ENCODE measurements at regions not wholly inside any gene's neighbourhood (a gene's known extent, or its start where the extent isn't known, plus 50 kb on each side); places are given as distances from the start of the nearest gene placed in this dataset.

DNA sequence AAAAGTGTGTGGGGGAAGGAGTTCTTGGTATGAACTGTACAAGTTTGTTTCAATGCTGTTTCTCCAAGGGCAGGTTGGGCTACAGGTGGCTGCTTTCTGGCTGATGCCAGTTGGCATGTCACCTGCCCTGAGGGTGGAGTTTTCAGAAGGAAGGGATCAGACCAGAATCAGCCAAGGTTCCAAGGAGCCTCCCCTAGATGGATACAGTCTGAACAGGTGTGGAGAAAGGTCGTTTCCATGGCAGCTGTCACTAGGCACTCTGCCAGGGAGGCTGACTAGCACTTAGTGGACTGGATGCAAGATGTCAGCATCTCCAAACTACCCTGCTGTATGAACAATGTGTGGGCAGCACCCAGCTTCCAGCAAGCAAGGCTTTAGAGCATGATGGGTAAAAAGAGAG is 444.4 kb upstream of the HNRNPA3 start:
- no peak overlapping the region for H3K9ac ChIP-seq (ENCODE audit: low read length)
- no peaks in the 10 kb centered on the region for H3K36me3 ChIP-seq (ENCODE audit: control insufficient read depth in 1 of 2, insufficient read depth in 2 of 2, low read depth in 1 of 2, low read length in 2 of 2)
- H3K4me3 ChIP-seq (ENCODE audit: insufficient read depth in 1 of 2, low read depth in 1 of 2, low read length in 2 of 2): no peak overlapping the region

DNA sequence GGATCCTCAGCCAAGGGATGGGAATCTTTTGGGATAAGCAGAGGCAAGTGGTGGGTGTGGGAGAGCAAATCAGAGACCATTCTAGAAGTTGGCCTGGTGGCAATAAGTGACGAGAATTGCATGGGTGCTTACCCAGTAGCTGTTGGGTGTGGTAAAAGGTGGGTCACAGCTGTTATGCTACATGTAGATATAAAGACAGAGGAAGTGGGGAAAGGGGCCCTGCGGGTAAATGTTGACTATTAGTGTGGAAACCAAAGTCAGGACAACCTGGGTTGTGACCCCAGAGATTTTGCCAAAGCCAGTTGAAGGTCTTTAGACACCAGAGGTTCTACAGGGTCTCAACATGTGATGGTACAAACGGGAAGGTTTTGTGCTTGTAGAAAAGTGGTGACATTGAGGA is 443.6 kb upstream of the HNRNPA3 start:
- H3K27me3 ChIP-seq (ENCODE audit: control insufficient read depth in 1 of 2, insufficient read depth in 1 of 2, low read length in 2 of 2): peaks cover 0 to 2% of the 10 kb centered on the region in 2 experiments
- no peak overlapping the region for H3K4ac ChIP-seq (ENCODE audit: low read depth in 1 of 2, low read length in 2 of 2)
- H3K9me3 ChIP-seq (ENCODE audit: control insufficient read depth, low read length): peaks cover 3% of the 10 kb centered on the region
- 62% methylated on average over 3 of the region's 3 CpGs for WGBS
- H3K14ac ChIP-seq (ENCODE audit: low read length in 2 of 2): no peak overlapping the region
- no peak overlapping the region for H3K4me2 ChIP-seq (ENCODE audit: low read length, poor library complexity, severe bottlenecking)
- no peak overlapping the region for H2BK12ac ChIP-seq (ENCODE audit: low read length in 2 of 2)
- no peak overlapping the region for H2BK120ac ChIP-seq (ENCODE audit: low read depth, low read length)
- H3K4me3 ChIP-seq (ENCODE audit: insufficient read depth in 1 of 2, low read depth in 1 of 2, low read length in 2 of 2): no peak overlapping the region
- H3K9ac ChIP-seq (ENCODE audit: low read length): no peak overlapping the region
- H3K27ac ChIP-seq (ENCODE audit: low read length, poor library complexity, severe bottlenecking): no peak overlapping the region
- H2AK5ac ChIP-seq (ENCODE audit: low read length, severe bottlenecking): no peak overlapping the region
- H2AFZ ChIP-seq (ENCODE audit: low read depth, low read length): no peak overlapping the region
- H3K18ac ChIP-seq (ENCODE audit: low read depth in 1 of 2, low read length in 2 of 2): no peak overlapping the region
- no peak overlapping the region for H2BK5ac ChIP-seq (ENCODE audit: low read depth, low read length, poor library complexity, severe bottlenecking)
- no peak overlapping the region for H3K23ac ChIP-seq (ENCODE audit: low read length in 2 of 2)
- no peak overlapping the region for H4K91ac ChIP-seq (ENCODE audit: low read length)
- H2BK15ac ChIP-seq (ENCODE audit: low read depth, poor library complexity, severe bottlenecking): no peak overlapping the region
- no peaks in the 10 kb centered on the region for H3K4me1 ChIP-seq (ENCODE audit: control insufficient read depth, insufficient read depth, low read depth, low read length)
- no peak overlapping the region for H4K8ac ChIP-seq (ENCODE audit: low read length)
- no peak for DNase-seq
- no peaks in the 10 kb centered on the region for H3K36me3 ChIP-seq (ENCODE audit: control insufficient read depth in 1 of 2, insufficient read depth in 2 of 2, low read depth in 1 of 2, low read length in 2 of 2)
- H3K79me1 ChIP-seq (replicated peaks; ENCODE audit: low read length, poor library complexity, severe bottlenecking): no peaks in the 10 kb centered on the region

More for the DNA sequence above, 444.4 kb upstream of the HNRNPA3 start:
- H2BK12ac ChIP-seq (ENCODE audit: low read length in 2 of 2): no peak overlapping the region
- no peak for DNase-seq
- no peak overlapping the region for H3K18ac ChIP-seq (ENCODE audit: low read depth in 1 of 2, low read length in 2 of 2)
- no peaks in the 10 kb centered on the region for H3K4me1 ChIP-seq (ENCODE audit: control insufficient read depth, insufficient read depth, low read depth, low read length)
- H3K4ac ChIP-seq (ENCODE audit: low read depth in 1 of 2, low read length in 2 of 2): no peak overlapping the region
- H2BK5ac ChIP-seq (ENCODE audit: low read depth, low read length, poor library complexity, severe bottlenecking): no peak overlapping the region
- H3K79me1 ChIP-seq (replicated peaks; ENCODE audit: low read length, poor library complexity, severe bottlenecking): no peaks in the 10 kb centered on the region
- H3K9me3 ChIP-seq (ENCODE audit: control insufficient read depth, low read length): peaks cover 3% of the 10 kb centered on the region
- no peak overlapping the region for H3K4me2 ChIP-seq (ENCODE audit: low read length, poor library complexity, severe bottlenecking)
- no peak overlapping the region for H4K91ac ChIP-seq (ENCODE audit: low read length)
- no peak overlapping the region for H2AFZ ChIP-seq (ENCODE audit: low read depth, low read length)
- no peak overlapping the region for H2BK120ac ChIP-seq (ENCODE audit: low read depth, low read length)
- H2BK15ac ChIP-seq (ENCODE audit: low read depth, poor library complexity, severe bottlenecking): no peak overlapping the region
- no peak overlapping the region for H3K27ac ChIP-seq (ENCODE audit: low read length, poor library complexity, severe bottlenecking)
- H3K27me3 ChIP-seq (ENCODE audit: control insufficient read depth in 1 of 2, insufficient read depth in 1 of 2, low read length in 2 of 2): peaks cover 0 to 5% of the 10 kb centered on the region in 2 experiments
- WGBS: 47% methylated on average over 1 of the region's 1 CpG
- H3K14ac ChIP-seq (ENCODE audit: low read length in 2 of 2): no peak overlapping the region
- no peak overlapping the region for H4K8ac ChIP-seq (ENCODE audit: low read length)
- H2AK5ac ChIP-seq (ENCODE audit: low read length, severe bottlenecking): no peak overlapping the region
- no peak overlapping the region for H3K23ac ChIP-seq (ENCODE audit: low read length in 2 of 2)

DNA sequence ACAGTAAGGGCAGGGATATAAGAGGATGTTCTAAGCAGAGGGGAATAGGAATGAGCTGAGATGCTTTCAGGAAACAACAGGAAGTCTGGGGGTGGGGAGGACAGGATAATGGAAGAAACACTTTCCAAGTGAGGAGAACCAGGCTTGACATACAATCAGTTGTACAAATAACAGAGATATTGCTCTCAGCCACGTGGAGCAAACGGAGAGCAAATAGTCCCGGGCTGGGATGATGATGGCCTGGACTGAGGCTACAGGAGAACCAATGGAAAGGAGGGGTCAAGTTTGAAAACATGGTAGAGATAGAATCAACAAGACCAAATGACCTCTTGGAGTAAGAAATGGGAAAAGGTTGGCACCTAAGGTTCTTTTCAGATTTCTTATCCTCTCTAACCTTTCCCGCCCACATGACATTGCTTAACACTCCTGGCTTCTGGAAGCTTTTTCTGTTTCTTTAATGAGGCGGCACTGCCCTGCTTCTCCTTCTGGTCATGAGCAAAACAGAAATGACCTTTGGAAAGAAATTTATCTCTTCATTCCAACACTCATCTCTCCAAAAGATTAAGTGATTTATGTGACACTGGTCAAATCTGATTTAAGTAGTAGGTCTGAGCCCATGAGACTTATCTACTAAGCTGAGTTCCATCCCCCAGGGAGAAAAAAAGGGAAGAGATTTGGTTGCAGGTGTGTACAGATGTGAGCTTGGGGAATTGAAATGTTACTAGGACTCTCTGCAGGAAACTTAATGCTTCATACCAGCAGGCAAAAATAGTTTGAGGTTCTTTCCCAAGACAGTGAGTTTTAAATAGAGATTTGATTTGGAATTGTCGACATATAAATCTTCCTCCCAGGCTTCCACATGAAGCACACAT is 442.9 kb upstream of the HNRNPA3 start:
- Histone ChIP-seq H3K4ac (ENCODE audit: low read depth in 1 of 2, low read length in 2 of 2) (no peak overlapping the region), H3K36me3 (ENCODE audit: control insufficient read depth in 1 of 2, insufficient read depth in 2 of 2, low read depth in 1 of 2, low read length in 2 of 2) (no peaks in the 10 kb centered on the region), H3K4me1 (ENCODE audit: control insufficient read depth, insufficient read depth, low read depth, low read length) (no peaks in the 10 kb centered on the region), H4K8ac (ENCODE audit: low read length) (no peak overlapping the region), H3K18ac (ENCODE audit: low read depth in 1 of 2, low read length in 2 of 2) (no peak overlapping the region), H2BK120ac (ENCODE audit: low read depth, low read length) (no peak overlapping the region), H3K79me1 (replicated peaks; ENCODE audit: low read length, poor library complexity, severe bottlenecking) (no peaks in the 10 kb centered on the region), H3K9me3 (ENCODE audit: control insufficient read depth, low read length) (peaks cover 3% of the 10 kb centered on the region), H4K91ac (ENCODE audit: low read length) (no peak overlapping the region), H3K27ac (ENCODE audit: low read length, poor library complexity, severe bottlenecking) (no peak overlapping the region), H3K23ac (ENCODE audit: low read length in 2 of 2) (no peak overlapping the region), H3K4me2 (ENCODE audit: low read length, poor library complexity, severe bottlenecking) (no peak overlapping the region), H3K4me3 (ENCODE audit: insufficient read depth in 1 of 2, low read depth in 1 of 2, low read length in 2 of 2) (no peak overlapping the region), H2BK5ac (ENCODE audit: low read depth, low read length, poor library complexity, severe bottlenecking) (no peak overlapping the region), H3K9ac (ENCODE audit: low read length) (no peak overlapping the region), H2AK5ac (ENCODE audit: low read length, severe bottlenecking) (no peak overlapping the region), H2AFZ (ENCODE audit: low read depth, low read length) (no peak overlapping the region), H3K27me3 (ENCODE audit: control insufficient read depth in 1 of 2, insufficient read depth in 1 of 2, low read length in 2 of 2) (no peaks in the 10 kb centered on the region), H2BK12ac (ENCODE audit: low read length in 2 of 2) (no peak overlapping the region), H2BK15ac (ENCODE audit: low read depth, poor library complexity, severe bottlenecking) (no peak overlapping the region), H3K14ac (ENCODE audit: low read length in 2 of 2) (no peak overlapping the region)
- 63% methylated on average over 5 of the region's 6 CpGs for WGBS
- DNase-seq: no peak

DNA sequence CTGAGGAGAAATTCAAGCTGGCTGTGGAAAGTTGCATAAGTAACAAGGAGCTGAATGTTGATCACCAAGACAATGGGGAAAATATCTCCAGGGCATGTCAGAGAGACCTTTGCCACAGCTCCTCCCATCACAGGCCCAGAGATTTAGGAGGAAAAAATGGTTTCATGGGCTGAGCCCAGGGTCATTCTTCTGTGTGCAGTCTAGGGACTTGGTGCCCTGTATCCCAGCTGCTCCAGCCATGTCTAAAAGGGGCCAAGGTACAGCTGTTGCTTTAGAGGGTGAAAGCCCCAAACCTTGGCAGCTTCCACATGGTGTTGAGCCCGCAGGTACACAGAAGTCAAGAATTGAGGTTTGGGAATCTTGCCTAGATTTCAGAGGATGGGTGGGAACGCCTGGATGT is 439.8 kb upstream of the HNRNPA3 start:
- H3K27ac ChIP-seq (ENCODE audit: low read length, poor library complexity, severe bottlenecking): no peak overlapping the region

More for the DNA sequence above, 439.8 kb upstream of the HNRNPA3 start:
- Histone ChIP-seq H2BK15ac (ENCODE audit: low read depth, poor library complexity, severe bottlenecking) (no peak overlapping the region), H2AK5ac (ENCODE audit: low read length, severe bottlenecking) (no peak overlapping the region), H3K36me3 (ENCODE audit: control insufficient read depth in 1 of 2, insufficient read depth in 2 of 2, low read depth in 1 of 2, low read length in 2 of 2) (no peaks in the 10 kb centered on the region), H3K27me3 (ENCODE audit: control insufficient read depth in 1 of 2, insufficient read depth in 1 of 2, low read length in 2 of 2) (no peaks in the 10 kb centered on the region), H3K9me3 (ENCODE audit: control insufficient read depth, low read length) (peaks cover 3% of the 10 kb centered on the region), H3K4me2 (ENCODE audit: low read length, poor library complexity, severe bottlenecking) (no peak overlapping the region), H3K9ac (ENCODE audit: low read length) (no peak overlapping the region), H3K18ac (ENCODE audit: low read depth in 1 of 2, low read length in 2 of 2) (no peak overlapping the region), H2BK12ac (ENCODE audit: low read length in 2 of 2) (no peak overlapping the region), H2BK120ac (ENCODE audit: low read depth, low read length) (no peak overlapping the region), H3K14ac (ENCODE audit: low read length in 2 of 2) (no peak overlapping the region), H3K23ac (ENCODE audit: low read length in 2 of 2) (no peak overlapping the region), H4K8ac (ENCODE audit: low read length) (no peak overlapping the region), H3K79me1 (replicated peaks; ENCODE audit: low read length, poor library complexity, severe bottlenecking) (no peaks in the 10 kb centered on the region), H3K4me1 (ENCODE audit: control insufficient read depth, insufficient read depth, low read depth, low read length) (no peaks in the 10 kb centered on the region), H3K4ac (ENCODE audit: low read depth in 1 of 2, low read length in 2 of 2) (no peak overlapping the region), H2BK5ac (ENCODE audit: low read depth, low read length, poor library complexity, severe bottlenecking) (no peak overlapping the region), H4K91ac (ENCODE audit: low read length) (no peak overlapping the region), H3K4me3 (ENCODE audit: insufficient read depth in 1 of 2, low read depth in 1 of 2, low read length in 2 of 2) (no peak overlapping the region), H2AFZ (ENCODE audit: low read depth, low read length) (no peak overlapping the region)
- no peak for DNase-seq
- WGBS: 52% methylated on average over 2 of the region's 2 CpGs
